Right lobe of liver (tissue), 6 donors: ENCODE measurements at regions not wholly inside any gene's neighbourhood (a gene's known extent, or its start where the extent isn't known, plus 50 kb on each side); places are given as distances from the start of the nearest gene placed in this dataset.

Source experiments
- ATAC-seq, 4 donors: fragments of 200-7000 bp; cut with Tn5 transposase; one replicate each; pipeline ENCODE4 v1.9.1; 2020; ENCODE audit warnings: mild to moderate bottlenecking in 4 of 4, moderate library complexity in 4 of 4
- DNase-seq, 3 donors: peaks; one replicate each; pipeline ENCODE4 v3.0.0-alpha.2; 2020
- H3K27ac ChIP-seq, 3 donors: fragments of 200-600 bp; one replicate each; pipeline ENCODE4 v1.8.0; 2022
- H3K27me3 ChIP-seq, 2 donors: fragments of 200-600 bp; one replicate each; pipeline ENCODE4 v1.8.0; 2022
- H3K36me3 ChIP-seq, 4 donors: fragments of 200-600 bp; sonication (generic) in 1 of 4; one replicate each; pipeline versions ENCODE4 v1.5.1 to v1.8.0; 2017 to 2022; ENCODE audit warnings: control low read depth in 1 of 4
- H3K4me1 ChIP-seq, 4 donors: fragments of 200-600 bp; sonication (generic) in 1 of 4; one replicate each; pipeline versions ENCODE4 v1.5.1 to v1.8.0; 2017 to 2022; ENCODE audit warnings: control low read depth in 1 of 4
- H3K4me3 ChIP-seq, 3 donors: fragments of 200-600 bp; one replicate each; pipeline ENCODE4 v1.8.0; 2022
- H3K9me3 ChIP-seq, 4 donors: fragments of 200-600 bp; sonication (generic) in 1 of 4; one replicate each; pipeline versions ENCODE4 v1.5.1 to v1.8.0; 2017 to 2022; ENCODE audit warnings: control low read depth in 1 of 4
- POLR2A ChIP-seq: fragments of 450-650 bp; IDR thresholded peaks from one replicate; pipeline ENCODE4 v1.6.1; 2017; ENCODE audit warnings: antibody characterized with exemption, mild to moderate bottlenecking
- WGBS: methylation state at CpG from one replicate; pipeline ENCODE4 v1.1.6; 2018; ENCODE audit warnings: low coverage, low lambda C conversion rate; ENCODE audit not compliant: insufficient coverage; ENCODE audit errors: missing lambda C conversion rate; 5-methylcytosine and 5-hydroxymethylcytosine counted together
- intact Hi-C, 2 donors: fragments of 100-400 bp; cut with DNase I; formaldehyde crosslinking; loops; one replicate each; pipeline versions ENCODE4 v1.11.2 to v1.14.1; 2022
- TF ChIP-seq, protein P1 (sequence below), 4 donors: fragments of 200-600 bp in 3 of 4; fragments of 450-650 bp in 1 of 4; IDR thresholded peaks; one replicate each; pipeline versions ENCODE4 v1.5.1 to v1.8.0; 2016 to 2022; ENCODE audit warnings: antibody characterized with exemption in 4 of 4, mild to moderate bottlenecking in 2 of 4
- donor health status: DM: no; HTN: yes; CAD: no.
- donor health status: DM: no; HTN: no; CAD: no.
- donor health status: DM: no; HTN: no; CAD: no.
- donor health status: DM: no; HTN: yes; CAD: no.
- donor health status: DM: no; HTN: yes; CAD: no.

DNA sequence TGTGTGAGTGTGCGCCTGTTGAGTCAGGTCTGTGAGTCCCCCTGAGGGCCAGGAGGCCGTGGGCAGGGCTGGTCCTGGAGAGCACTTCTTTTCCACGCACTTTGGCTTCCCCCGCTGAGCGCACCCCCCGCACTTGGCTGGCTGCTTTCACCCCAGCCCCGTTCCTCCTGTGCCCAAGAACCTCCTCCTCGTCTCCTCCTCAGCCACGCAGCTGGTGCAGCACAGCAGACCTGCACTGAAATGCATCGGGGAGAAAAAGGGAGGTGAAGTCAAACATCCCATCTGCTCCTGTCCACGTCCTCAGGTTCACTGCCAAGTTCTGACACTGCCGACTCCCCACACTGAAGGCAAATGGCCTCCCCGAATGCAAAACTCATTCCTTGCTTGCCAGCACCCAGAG lies 362.7 kb upstream of the SFSWAP start:
- intact Hi-C loops = no loop called here
- DNase-seq (no peak), ATAC-seq (no peak)
- Histone ChIP-seq H3K27ac (no peak overlapping the region), H3K4me1 (no peaks in the 10 kb centered on the region), H3K9me3 (no peaks in the 10 kb centered on the region), H3K36me3 (no peaks in the 10 kb centered on the region), H3K4me3 (no peak overlapping the region), H3K27me3 (no peaks in the 10 kb centered on the region)
- WGBS = 19% methylated on average over 3 of the region's 13 CpGs
- TF ChIP-seq, protein P1, sequence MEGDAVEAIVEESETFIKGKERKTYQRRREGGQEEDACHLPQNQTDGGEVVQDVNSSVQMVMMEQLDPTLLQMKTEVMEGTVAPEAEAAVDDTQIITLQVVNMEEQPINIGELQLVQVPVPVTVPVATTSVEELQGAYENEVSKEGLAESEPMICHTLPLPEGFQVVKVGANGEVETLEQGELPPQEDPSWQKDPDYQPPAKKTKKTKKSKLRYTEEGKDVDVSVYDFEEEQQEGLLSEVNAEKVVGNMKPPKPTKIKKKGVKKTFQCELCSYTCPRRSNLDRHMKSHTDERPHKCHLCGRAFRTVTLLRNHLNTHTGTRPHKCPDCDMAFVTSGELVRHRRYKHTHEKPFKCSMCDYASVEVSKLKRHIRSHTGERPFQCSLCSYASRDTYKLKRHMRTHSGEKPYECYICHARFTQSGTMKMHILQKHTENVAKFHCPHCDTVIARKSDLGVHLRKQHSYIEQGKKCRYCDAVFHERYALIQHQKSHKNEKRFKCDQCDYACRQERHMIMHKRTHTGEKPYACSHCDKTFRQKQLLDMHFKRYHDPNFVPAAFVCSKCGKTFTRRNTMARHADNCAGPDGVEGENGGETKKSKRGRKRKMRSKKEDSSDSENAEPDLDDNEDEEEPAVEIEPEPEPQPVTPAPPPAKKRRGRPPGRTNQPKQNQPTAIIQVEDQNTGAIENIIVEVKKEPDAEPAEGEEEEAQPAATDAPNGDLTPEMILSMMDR (IDR thresholded peaks at IDR 0.05) = no peak
- TF ChIP-seq POLR2A = no peak

GRCh38 chr12:131348646-131349045 lies 362.2 kb upstream of the SFSWAP start:
- ATAC-seq (no peak), DNase-seq (no peak)
- H3K4me3 ChIP-seq = no peak overlapping the region
- no peaks in the 10 kb centered on the region for H3K4me1 ChIP-seq
- no peaks in the 10 kb centered on the region for H3K9me3 ChIP-seq
- intact Hi-C loops = no loop called here
- no peak overlapping the region for H3K27ac ChIP-seq
- TF ChIP-seq, protein P1 (IDR thresholded peaks at IDR 0.05) = no peak
- TF ChIP-seq POLR2A = no peak
- WGBS = 14% methylated on average over 4 of the region's 4 CpGs
- H3K36me3 ChIP-seq = no peaks in the 10 kb centered on the region
- no peaks in the 10 kb centered on the region for H3K27me3 ChIP-seq

DNA sequence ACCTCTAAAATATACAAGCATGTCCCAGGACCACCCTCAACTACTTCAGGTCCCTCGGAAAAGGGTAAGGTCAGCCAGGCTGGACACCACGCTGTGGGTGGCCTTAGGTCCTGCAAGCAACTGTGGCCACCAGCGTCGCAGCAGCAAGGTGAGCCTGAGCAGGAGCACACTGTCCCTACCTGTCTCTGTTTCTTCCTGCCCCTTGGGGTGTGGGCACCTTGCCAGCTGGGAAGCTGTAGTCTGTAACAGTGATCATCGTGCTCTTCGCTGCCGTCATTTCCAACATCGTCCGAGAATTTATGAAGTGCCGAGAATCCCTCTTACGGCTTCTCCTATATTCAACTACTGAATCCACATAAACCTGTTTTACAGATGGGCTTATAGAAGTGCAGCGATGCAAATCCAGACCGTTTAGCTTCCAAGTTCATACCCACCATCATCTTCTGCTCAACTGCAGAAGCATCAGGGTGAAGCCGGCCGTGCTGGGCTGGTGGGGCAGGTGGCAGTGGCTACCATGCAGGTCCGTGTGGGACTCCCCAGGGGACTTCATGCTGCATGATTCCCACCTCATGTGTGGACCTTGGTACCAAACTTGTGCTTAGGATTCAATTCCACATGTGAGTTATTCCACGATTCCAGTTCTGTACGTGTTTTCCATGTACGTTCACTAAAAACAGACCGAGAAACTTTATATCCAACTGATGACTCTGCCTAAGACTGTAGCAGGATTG lies 361.3 kb upstream of the SFSWAP start:
- no peak for DNase-seq

GRCh38 chr12:131350943-131351318 lies 360.0 kb upstream of the SFSWAP start:
- Histone ChIP-seq H3K9me3 (no peaks in the 10 kb centered on the region), H3K27me3 (no peaks in the 10 kb centered on the region), H3K4me3 (no peak overlapping the region), H3K4me1 (no peaks in the 10 kb centered on the region), H3K36me3 (no peaks in the 10 kb centered on the region), H3K27ac (no peak overlapping the region)
- intact Hi-C loops = no loop called here
- TF ChIP-seq, protein P1 (IDR thresholded peaks at IDR 0.05) = no peak
- TF ChIP-seq POLR2A = no peak
- no peak for ATAC-seq
- WGBS = 48% methylated on average over 2 of the region's 3 CpGs
- no peak for DNase-seq

More for the DNA sequence above, 361.3 kb upstream of the SFSWAP start:
- Histone ChIP-seq H3K4me3 (no peak overlapping the region), H3K27me3 (no peaks in the 10 kb centered on the region), H3K36me3 (no peaks in the 10 kb centered on the region), H3K4me1 (no peaks in the 10 kb centered on the region), H3K27ac (no peak overlapping the region), H3K9me3 (no peaks in the 10 kb centered on the region)
- intact Hi-C loops = no loop called here
- TF ChIP-seq, protein P1 (IDR thresholded peaks at IDR 0.05) = no peak
- no peak for TF ChIP-seq POLR2A
- no peak for ATAC-seq
- WGBS = 60% methylated on average over 14 of the region's 20 CpGs
